CD4-positive, alpha-beta T cell (primary cell): ENCODE measurements at regions not wholly inside any gene's neighbourhood (a gene's known extent, or its start where the extent isn't known, plus 50 kb on each side); places are given as distances from the start of the nearest gene placed in this dataset.

Source experiments
- ATAC-seq: fragments of 200-7000 bp; cut with Tn5 transposase; one replicate; pipeline ENCODE4 v1.10.0; 2022; ENCODE audit warnings: mild to moderate bottlenecking; ENCODE audit not compliant: poor library complexity
- CTCF ChIA-PET: fragments of 350-600 bp; sonication (Branson Sonifier 250); formaldehyde crosslinking; loops from one replicate; lab custom pipeline; 2021; ENCODE audit warnings: antibody characterized with exemption, inconsistent platforms; lab: Charles Lee
- POLR2A ChIA-PET: fragments of 350-600 bp; sonication (Branson Sonifier 250); formaldehyde crosslinking; loops from one replicate; lab custom pipeline; 2021; ENCODE audit warnings: antibody characterized with exemption, inconsistent platforms; lab: Charles Lee
- DNase-seq, 14 experiments: peaks; one replicate each; pipeline ENCODE4 v3.0.0-alpha.2; 2013 to 2020; ENCODE audit warnings: mixed read lengths in 2 of 14
- H3K27ac ChIP-seq, 2 donors: one replicate each; pipeline versions ENCODE4 v1.5.1 to v1.7.0; 2013; ENCODE audit warnings: low read length in 2 of 2, low read depth in 1 of 2, mild to moderate bottlenecking in 1 of 2
- H3K27me3 ChIP-seq, 2 experiments: 1 replicate in 1 of 2; 2 replicates in 1 of 2; pipeline versions ENCODE4 v1.6.1 to v1.7.0; 2013; ENCODE audit warnings: low read length in 2 of 2, control low read depth in 1 of 2, mild to moderate bottlenecking in 1 of 2, moderate library complexity in 1 of 2; ENCODE audit not compliant: insufficient read depth in 2 of 2, control insufficient read depth in 1 of 2
- H3K36me3 ChIP-seq: one replicate; pipeline ENCODE4 v1.6.1; 2013; ENCODE audit warnings: low read length, control low read depth; ENCODE audit not compliant: insufficient read depth
- H3K4me1 ChIP-seq: one replicate; pipeline ENCODE4 v1.6.1; 2013; ENCODE audit warnings: low read length, control low read depth; ENCODE audit not compliant: insufficient read depth
- H3K4me3 ChIP-seq: one replicate; pipeline ENCODE4 v1.5.1; 2013; ENCODE audit warnings: mild to moderate bottlenecking, low read length, moderate library complexity
- H3K9me3 ChIP-seq, 2 experiments: 1 replicate in 1 of 2; 2 replicates in 1 of 2; pipeline versions ENCODE4 v1.6.1 to v1.7.0; 2013; ENCODE audit warnings: low read length in 2 of 2, mild to moderate bottlenecking in 2 of 2, control low read depth in 1 of 2, moderate library complexity in 1 of 2; ENCODE audit not compliant: control insufficient read depth in 1 of 2, insufficient read depth in 1 of 2
- H3K27ac Mint-ChIP-seq: one replicate; pipeline ENCODE4 v1.8.0; 2020; ENCODE audit warnings: mixed read lengths
- H3K27me3 Mint-ChIP-seq: one replicate; pipeline ENCODE4 v1.8.0; 2021; ENCODE audit warnings: mixed read lengths
- H3K36me3 Mint-ChIP-seq: one replicate; pipeline ENCODE4 v1.8.0; 2021; ENCODE audit warnings: low read depth, mixed read lengths
- H3K4me1 Mint-ChIP-seq: one replicate; pipeline ENCODE4 v1.8.0; 2021; ENCODE audit warnings: low read depth, mixed read lengths
- H3K4me3 Mint-ChIP-seq: one replicate; pipeline ENCODE4 v1.8.0; 2020; ENCODE audit warnings: mild to moderate bottlenecking, mixed read lengths
- H3K9me3 Mint-ChIP-seq: one replicate; pipeline ENCODE4 v1.8.0; 2020; ENCODE audit warnings: mixed read lengths
- intact Hi-C, 2 experiments: fragments of 100-400 bp; cut with DNase I in 1 of 2; cut with micrococcal nuclease in 1 of 2; formaldehyde crosslinking; loops; one replicate each; pipeline versions ENCODE4 v1.15.1 to v1.9.0; 2023 to 2025; cut with DNase I, micrococcal nuclease
- TF ChIP-seq, protein P1 (sequence below): fragments of 200-600 bp; IDR thresholded peaks from one replicate; pipeline ENCODE4 v1.8.0; 2022; ENCODE audit warnings: antibody characterized with exemption, mild to moderate bottlenecking

DNA sequence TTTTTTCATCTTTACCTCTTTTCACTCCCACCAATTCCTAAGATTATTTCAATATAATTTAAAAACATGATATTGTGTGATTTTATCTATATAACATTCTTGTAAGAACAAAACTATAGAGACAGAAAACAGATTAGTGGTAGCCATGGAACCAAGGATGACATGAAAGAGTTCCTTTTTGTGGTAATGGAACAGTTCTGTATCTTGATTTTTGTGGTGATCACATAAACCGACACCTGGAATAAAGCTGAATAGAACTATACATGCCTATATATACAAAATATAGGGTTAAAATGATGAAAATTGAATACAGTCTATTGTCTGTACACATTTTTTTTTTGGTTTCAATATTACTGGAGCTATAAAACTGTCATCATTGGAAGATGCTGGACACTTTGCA is 945.4 kb downstream of the SI start:
- intact Hi-C loops, result no loop called here
- H3K36me3 ChIP-seq, result no peaks in the 10 kb centered on the region
- ChIA-PET CTCF (no interaction called here), POLR2A (no interaction called here)
- no peak for ATAC-seq
- H3K9me3 Mint-ChIP-seq, result no peaks in the 10 kb centered on the region
- no peak overlapping the region for H3K4me3 ChIP-seq
- no peaks in the 10 kb centered on the region for H3K27me3 ChIP-seq
- no peaks in the 10 kb centered on the region for H3K27me3 Mint-ChIP-seq
- H3K4me1 Mint-ChIP-seq, result no peaks in the 10 kb centered on the region
- no peak overlapping the region for H3K27ac ChIP-seq
- H3K36me3 Mint-ChIP-seq, result no peaks in the 10 kb centered on the region
- no peak for DNase-seq
- no peak overlapping the region for H3K27ac Mint-ChIP-seq
- H3K4me1 ChIP-seq, result no peaks in the 10 kb centered on the region
- TF ChIP-seq, protein P1, sequence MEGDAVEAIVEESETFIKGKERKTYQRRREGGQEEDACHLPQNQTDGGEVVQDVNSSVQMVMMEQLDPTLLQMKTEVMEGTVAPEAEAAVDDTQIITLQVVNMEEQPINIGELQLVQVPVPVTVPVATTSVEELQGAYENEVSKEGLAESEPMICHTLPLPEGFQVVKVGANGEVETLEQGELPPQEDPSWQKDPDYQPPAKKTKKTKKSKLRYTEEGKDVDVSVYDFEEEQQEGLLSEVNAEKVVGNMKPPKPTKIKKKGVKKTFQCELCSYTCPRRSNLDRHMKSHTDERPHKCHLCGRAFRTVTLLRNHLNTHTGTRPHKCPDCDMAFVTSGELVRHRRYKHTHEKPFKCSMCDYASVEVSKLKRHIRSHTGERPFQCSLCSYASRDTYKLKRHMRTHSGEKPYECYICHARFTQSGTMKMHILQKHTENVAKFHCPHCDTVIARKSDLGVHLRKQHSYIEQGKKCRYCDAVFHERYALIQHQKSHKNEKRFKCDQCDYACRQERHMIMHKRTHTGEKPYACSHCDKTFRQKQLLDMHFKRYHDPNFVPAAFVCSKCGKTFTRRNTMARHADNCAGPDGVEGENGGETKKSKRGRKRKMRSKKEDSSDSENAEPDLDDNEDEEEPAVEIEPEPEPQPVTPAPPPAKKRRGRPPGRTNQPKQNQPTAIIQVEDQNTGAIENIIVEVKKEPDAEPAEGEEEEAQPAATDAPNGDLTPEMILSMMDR, result no peak
- no peaks in the 10 kb centered on the region for H3K9me3 ChIP-seq
- no peak overlapping the region for H3K4me3 Mint-ChIP-seq

GRCh38 chr3:164113371-164114332 is 964.6 kb downstream of the SI start:
- ChIA-PET POLR2A (no interaction called here), CTCF (no interaction called here)
- no peak overlapping the region for H3K4me3 ChIP-seq
- no peaks in the 10 kb centered on the region for H3K27me3 ChIP-seq
- peaks cover 0 to 7% of the 10 kb centered on the region in 2 experiments for H3K9me3 ChIP-seq
- Mint-ChIP-seq H3K27me3 (no peaks in the 10 kb centered on the region), H3K4me3 (no peak overlapping the region), H3K9me3 (peaks cover 11% of the 10 kb centered on the region), H3K36me3 (no peaks in the 10 kb centered on the region), H3K27ac (no peak overlapping the region), H3K4me1 (no peaks in the 10 kb centered on the region)
- no peak for ATAC-seq
- H3K4me1 ChIP-seq, result no peaks in the 10 kb centered on the region
- no peaks in the 10 kb centered on the region for H3K36me3 ChIP-seq
- H3K27ac ChIP-seq, result no peak overlapping the region
- intact Hi-C loops, result no loop called here
- TF ChIP-seq, protein P1, result no peak
- no peak for DNase-seq

- Histone ChIP-seq H3K36me3 (no peaks in the 10 kb centered on the region), H3K27me3 (no peaks in the 10 kb centered on the region), H3K27ac (no peak overlapping the region), H3K9me3 (no peaks in the 10 kb centered on the region), H3K4me3 (no peak overlapping the region), H3K4me1 (no peaks in the 10 kb centered on the region)
- Mint-ChIP-seq H3K27me3 (no peaks in the 10 kb centered on the region), H3K27ac (no peak overlapping the region), H3K36me3 (no peaks in the 10 kb centered on the region), H3K4me3 (no peak overlapping the region), H3K9me3 (peaks cover 4% of the 10 kb centered on the region), H3K4me1 (no peaks in the 10 kb centered on the region)
- no peak for DNase-seq
- ChIA-PET POLR2A (no interaction called here), CTCF (no interaction called here)
- TF ChIP-seq, protein P1, result no peak
- intact Hi-C loops, result no loop called here
- ATAC-seq, result no peak
These were observed 981.9 kb downstream of the SI start for GRCh38 chr3:164096352-164096751.
